Neuronal stem cell (in vitro differentiated cells): ENCODE measurements at regions not wholly inside any gene's neighbourhood (a gene's known extent, or its start where the extent isn't known, plus 50 kb on each side); places are given as distances from the start of the nearest gene placed in this dataset.
"Not testable (repeated sequence)": the region's sequence is repeated elsewhere in the genome, so short reads cannot be mapped to it uniquely, and the experiment has no call there.

Experiments
- DNase-seq: peaks from one replicate; pipeline ENCODE4 v3.0.0-alpha.2; 2013; ENCODE audit warnings: low spot score
- H2AFZ ChIP-seq: one replicate; pipeline ENCODE4 v1.6.1; 2013; ENCODE audit warnings: mild to moderate bottlenecking, low read length, inconsistent platforms
- H2AK5ac ChIP-seq: 2 replicates; pipeline ENCODE4 v1.6.1; 2013; ENCODE audit warnings: low read depth, mild to moderate bottlenecking, inconsistent platforms, low read length, moderate library complexity, mixed read lengths
- H2BK120ac ChIP-seq: 2 replicates; pipeline ENCODE4 v1.6.1; 2013; ENCODE audit warnings: low read depth, mild to moderate bottlenecking, inconsistent platforms, low read length, moderate library complexity, mixed read lengths
- H2BK12ac ChIP-seq: one replicate; pipeline ENCODE4 v1.6.1; 2013; ENCODE audit warnings: low read length, inconsistent platforms
- H2BK15ac ChIP-seq: 2 replicates; pipeline ENCODE4 v1.6.1; 2013; ENCODE audit warnings: mild to moderate bottlenecking, low read length, inconsistent platforms, mixed read lengths
- H2BK5ac ChIP-seq: one replicate; pipeline ENCODE4 v1.6.1; 2013; ENCODE audit warnings: inconsistent platforms, mild to moderate bottlenecking, low read length, moderate library complexity
- H3K14ac ChIP-seq: one replicate; pipeline ENCODE4 v1.6.1; 2013; ENCODE audit warnings: low read length, inconsistent platforms
- H3K18ac ChIP-seq: 2 replicates; pipeline ENCODE4 v1.6.1; 2013; ENCODE audit warnings: low read length, inconsistent platforms
- H3K23ac ChIP-seq: 2 replicates; pipeline ENCODE4 v1.6.1; 2013; ENCODE audit warnings: low read depth, mild to moderate bottlenecking, mixed read lengths, low read length, inconsistent platforms; ENCODE audit not compliant: poor library complexity
- H3K27ac ChIP-seq: replicated peaks from 3 replicates; pipeline ENCODE4 v1.5.1; 2013; ENCODE audit warnings: low read length, inconsistent platforms
- H3K27me3 ChIP-seq, 3 experiments: 2 replicates each; pipeline ENCODE4 v1.6.1; 2013; ENCODE audit warnings: low read length in 3 of 3, mild to moderate bottlenecking in 2 of 3, inconsistent platforms in 1 of 3, low read depth in 1 of 3, mixed read lengths in 1 of 3, moderate library complexity in 1 of 3; ENCODE audit not compliant: control insufficient read depth in 3 of 3, insufficient read depth in 3 of 3
- H3K36me3 ChIP-seq, 2 donors: replicated peaks in 1 of 2; 2 replicates each; pipeline ENCODE4 v1.6.1; 2013; ENCODE audit warnings: low read length in 2 of 2; ENCODE audit not compliant: control insufficient read depth in 2 of 2, insufficient read depth in 2 of 2
- H3K4ac ChIP-seq: 2 replicates; pipeline ENCODE4 v1.6.1; 2013; ENCODE audit warnings: inconsistent platforms, mild to moderate bottlenecking, low read length, moderate library complexity
- H3K4me1 ChIP-seq, 2 donors: 1 replicate in 1 of 2; 2 replicates in 1 of 2; pipeline ENCODE4 v1.6.1; 2013; ENCODE audit warnings: low read length in 2 of 2, low read depth in 1 of 2; ENCODE audit not compliant: control insufficient read depth in 2 of 2, insufficient read depth in 1 of 2
- H3K4me2 ChIP-seq: one replicate; pipeline ENCODE4 v1.6.1; 2013; ENCODE audit warnings: mild to moderate bottlenecking, low read length, inconsistent platforms; ENCODE audit not compliant: insufficient read depth, poor library complexity, severe bottlenecking
- H3K4me3 ChIP-seq, 2 donors: 2 replicates each; pipeline ENCODE4 v1.5.1; 2013; ENCODE audit warnings: low read length in 2 of 2, mild to moderate bottlenecking in 2 of 2, inconsistent platforms in 1 of 2, moderate library complexity in 1 of 2
- H3K79me1 ChIP-seq: one replicate; pipeline ENCODE4 v1.6.1; 2013; ENCODE audit warnings: low read depth, mild to moderate bottlenecking, inconsistent platforms, low read length, moderate library complexity
- H3K9ac ChIP-seq: one replicate; pipeline ENCODE4 v1.6.1; 2013; ENCODE audit warnings: mild to moderate bottlenecking, low read depth, low read length, inconsistent platforms; ENCODE audit not compliant: poor library complexity
- H3K9me3 ChIP-seq, 2 donors: replicated peaks in 1 of 2; 2 replicates each; pipeline versions ENCODE3 to v1.6.1; 2013; ENCODE audit warnings: low read length in 2 of 2, mild to moderate bottlenecking in 2 of 2, inconsistent platforms in 1 of 2, low read depth in 1 of 2, mixed read lengths in 1 of 2, moderate library complexity in 1 of 2; ENCODE audit not compliant: control insufficient read depth in 2 of 2, insufficient read depth in 1 of 2
- H4K8ac ChIP-seq: one replicate; pipeline ENCODE4 v1.6.1; 2013; ENCODE audit warnings: low read depth, mild to moderate bottlenecking, inconsistent platforms, low read length, moderate library complexity
- H4K91ac ChIP-seq: one replicate; pipeline ENCODE4 v1.6.1; 2013; ENCODE audit warnings: low read length, low read depth, mild to moderate bottlenecking, inconsistent platforms; ENCODE audit not compliant: poor library complexity
- WGBS, 2 donors: extraction: QIAGEN DNeasy Blood & Tissue Kit; methylation state at CpG; one replicate each; pipeline ENCODE4 v1.1.7; 2013; ENCODE audit warnings: missing lambda C conversion rate in 2 of 2, mixed read lengths in 1 of 2; ENCODE audit not compliant: insufficient read length in 2 of 2, insufficient replicate concordance in 1 of 2; ENCODE audit errors: extremely low coverage in 2 of 2; 5-methylcytosine and 5-hydroxymethylcytosine counted together

DNA sequence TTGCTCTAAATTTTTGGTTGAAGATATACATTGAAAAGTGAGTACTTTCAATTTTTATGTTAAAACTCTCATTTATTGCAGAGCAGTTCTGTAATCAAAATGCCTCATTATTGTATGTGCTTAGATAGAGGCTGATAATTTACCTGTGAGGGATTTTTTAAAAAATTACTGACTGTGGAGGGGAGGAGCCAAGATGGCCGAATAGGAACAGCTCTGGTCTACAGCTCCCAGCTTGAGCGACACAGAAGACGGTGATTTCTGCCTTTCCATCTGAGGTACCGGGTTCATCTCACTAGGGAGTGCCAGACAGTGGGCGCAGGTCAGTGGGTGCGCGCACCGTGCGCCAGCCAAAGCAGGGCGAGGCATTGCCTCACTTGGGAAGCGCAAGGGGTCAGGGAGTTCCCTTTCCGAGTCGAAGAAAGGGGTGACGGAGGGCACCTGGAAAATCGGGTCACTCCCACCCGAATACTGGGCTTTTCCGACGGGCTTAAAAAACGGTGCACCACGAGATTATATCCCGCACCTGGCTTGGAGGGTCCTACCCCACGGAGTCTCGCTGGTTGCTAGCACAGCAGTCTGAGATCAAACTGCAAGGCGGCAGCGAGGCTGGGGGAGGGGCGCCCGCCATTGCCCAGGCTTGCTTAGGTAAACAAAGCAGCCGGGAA lies 89.4 kb downstream of the DDX11 start:
- not testable (repeated sequence) for H3K9ac ChIP-seq, H3K27me3 ChIP-seq, H4K8ac ChIP-seq, H3K18ac ChIP-seq, H2AK5ac ChIP-seq, H2BK120ac ChIP-seq, H3K79me1 ChIP-seq, H3K23ac ChIP-seq, H3K14ac ChIP-seq, H3K4me3 ChIP-seq, H4K91ac ChIP-seq, H3K27ac ChIP-seq, H2BK12ac ChIP-seq, H3K9me3 ChIP-seq, H3K4me1 ChIP-seq, H3K4me2 ChIP-seq, H2BK5ac ChIP-seq, H2BK15ac ChIP-seq, DNase-seq, H3K36me3 ChIP-seq, H3K4ac ChIP-seq
- WGBS, 2 donors: no CpG with 5 or more reads among the region's 28 CpGs
- peak overlapping the region; percentile 29 for H2AFZ ChIP-seq

DNA sequence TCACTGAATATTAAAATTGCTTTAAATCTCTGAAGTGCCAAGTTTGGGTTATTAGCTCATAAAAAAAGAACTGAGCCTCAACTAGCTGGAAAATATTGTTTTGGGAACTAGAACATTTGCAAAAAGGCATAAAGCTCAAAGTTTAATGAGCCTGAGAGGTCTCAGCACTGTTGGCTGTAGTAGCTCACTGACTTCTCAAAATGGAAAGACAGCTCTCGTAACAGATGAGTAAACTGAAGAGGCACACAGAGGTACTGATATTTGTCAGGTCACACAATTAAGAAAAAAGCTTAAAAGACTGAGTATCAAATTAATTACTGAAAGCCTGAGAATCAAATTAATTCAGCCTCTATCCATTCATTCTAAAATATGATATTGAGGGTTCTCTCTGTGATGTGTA lies 100.6 kb downstream of the DDX11 start:
- not testable (repeated sequence) for H3K79me1 ChIP-seq, H3K23ac ChIP-seq, H3K4me3 ChIP-seq

DNA sequence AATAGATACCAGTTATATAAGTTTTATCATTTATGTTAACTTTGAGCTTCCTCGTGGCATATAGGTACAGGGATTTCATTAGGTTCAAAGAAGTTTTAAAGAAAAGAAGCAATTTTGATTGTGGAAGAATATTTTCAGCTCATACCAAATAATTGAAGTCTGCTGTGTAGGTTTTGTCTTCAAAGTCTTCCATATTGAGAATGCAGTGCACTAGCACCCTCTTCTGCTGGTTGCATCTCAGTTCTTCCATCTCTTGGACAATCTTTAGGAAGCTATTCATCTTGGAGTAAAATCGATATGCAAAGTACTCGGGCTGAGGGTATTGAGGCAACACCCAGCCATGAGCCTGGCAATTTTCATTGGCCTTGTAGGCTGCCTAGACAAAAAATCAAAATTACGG lies 103.9 kb downstream of the DDX11 start:
- not testable (repeated sequence) for H3K4me2 ChIP-seq, H3K14ac ChIP-seq, H3K9ac ChIP-seq, H3K4me3 ChIP-seq, H3K23ac ChIP-seq, H3K18ac ChIP-seq, H2BK12ac ChIP-seq, H3K27ac ChIP-seq, H3K9me3 ChIP-seq, H2AK5ac ChIP-seq, H3K4me1 ChIP-seq, H4K8ac ChIP-seq, H2BK120ac ChIP-seq, H3K79me1 ChIP-seq, H3K27me3 ChIP-seq, H3K36me3 ChIP-seq, H2BK15ac ChIP-seq, H2BK5ac ChIP-seq, H3K4ac ChIP-seq, H4K91ac ChIP-seq, H2AFZ ChIP-seq, DNase-seq
- no CpG with 5 or more reads among the region's 4 CpGs for WGBS, 2 donors

More for the DNA sequence above, 100.6 kb downstream of the DDX11 start:
- H4K8ac ChIP-seq, H3K9ac ChIP-seq, H3K14ac ChIP-seq, H3K27me3 ChIP-seq, H3K4me2 ChIP-seq, H2AK5ac ChIP-seq, H4K91ac ChIP-seq, H2AFZ ChIP-seq, H3K9me3 ChIP-seq, H3K4me1 ChIP-seq, H2BK12ac ChIP-seq, H3K36me3 ChIP-seq, H2BK120ac ChIP-seq, H3K4ac ChIP-seq, H3K18ac ChIP-seq, H3K27ac ChIP-seq, DNase-seq, H2BK5ac ChIP-seq, H2BK15ac ChIP-seq: not testable (repeated sequence)
- WGBS, 2 donors: no CpG with 5 or more reads among the region's 1 CpG

DNA sequence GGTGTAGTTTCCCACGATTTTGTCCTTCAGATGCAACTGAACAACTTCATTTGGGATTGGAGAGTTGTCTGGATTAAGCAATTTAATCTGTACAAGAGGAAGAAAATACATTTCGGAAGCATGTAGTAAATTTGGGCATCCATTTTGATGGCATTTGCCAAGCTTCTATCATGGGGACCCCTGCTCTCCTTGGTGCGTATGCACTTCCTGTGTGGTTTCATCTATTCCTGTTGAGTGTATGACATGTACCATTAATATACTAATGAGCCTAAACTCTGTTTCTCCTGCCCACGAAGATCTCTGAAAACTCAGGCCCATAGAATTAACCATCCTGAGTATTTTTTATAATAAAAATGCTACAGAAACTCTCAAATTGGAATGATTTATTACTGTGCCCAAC lies 105.2 kb downstream of the DDX11 start:
- H3K4me2 ChIP-seq, H4K8ac ChIP-seq, H3K36me3 ChIP-seq, H3K14ac ChIP-seq, H2AK5ac ChIP-seq, H2BK15ac ChIP-seq, H4K91ac ChIP-seq, H3K27ac ChIP-seq, H2AFZ ChIP-seq, H3K9me3 ChIP-seq, H3K9ac ChIP-seq, H3K79me1 ChIP-seq, H3K4ac ChIP-seq, H3K23ac ChIP-seq, H2BK5ac ChIP-seq, H3K4me1 ChIP-seq, H2BK12ac ChIP-seq, H2BK120ac ChIP-seq, H3K4me3 ChIP-seq, H3K18ac ChIP-seq, H3K27me3 ChIP-seq, DNase-seq: not testable (repeated sequence)
- no CpG with 5 or more reads among the region's 4 CpGs for WGBS, 2 donors
